H9 (cell line): ENCODE measurements at regions not wholly inside any gene's neighbourhood (a gene's known extent, or its start where the extent isn't known, plus 50 kb on each side); places are given as distances from the start of the nearest gene placed in this dataset.
A peak's percentile ranks its signal among the peaks of the same experiment; 100 is the strongest.

Experiments
- DNase-seq: peaks from one replicate; pipeline ENCODE4 v3.0.0-alpha.2; 2017
- H2AFZ ChIP-seq: one replicate; pipeline ENCODE4 v1.6.1; 2013; ENCODE audit warnings: mild to moderate bottlenecking, low read length, control low read depth, moderate library complexity
- H2AK5ac ChIP-seq: 2 replicates; pipeline ENCODE4 v1.6.1; 2013; ENCODE audit warnings: low read length, control low read depth, mixed read lengths; ENCODE audit not compliant: insufficient read length
- H2BK120ac ChIP-seq: one replicate; pipeline ENCODE4 v1.6.1; 2013; ENCODE audit warnings: low read depth, mild to moderate bottlenecking, low read length, control low read depth, inconsistent platforms; ENCODE audit not compliant: poor library complexity, severe bottlenecking
- H2BK12ac ChIP-seq: 2 replicates; pipeline ENCODE4 v1.6.1; 2013; ENCODE audit warnings: low read length, control low read depth, mixed read lengths, low read depth; ENCODE audit not compliant: insufficient read length
- H2BK15ac ChIP-seq: 2 replicates; pipeline ENCODE4 v1.6.1; 2013; ENCODE audit warnings: low read depth, low read length, control low read depth
- H2BK20ac ChIP-seq: one replicate; pipeline ENCODE4 v1.6.1; 2013; ENCODE audit warnings: low read depth, mild to moderate bottlenecking, low read length, control low read depth, inconsistent platforms; ENCODE audit not compliant: poor library complexity, severe bottlenecking
- H2BK5ac ChIP-seq: 2 replicates; pipeline ENCODE4 v1.6.1; 2013; ENCODE audit warnings: low read length, control low read depth, mixed read lengths; ENCODE audit not compliant: insufficient read length
- H3K14ac ChIP-seq: 2 replicates; pipeline ENCODE4 v1.6.1; 2013; ENCODE audit warnings: low read length, control low read depth; ENCODE audit not compliant: insufficient read depth
- H3K18ac ChIP-seq: 2 replicates; pipeline ENCODE4 v1.6.1; 2013; ENCODE audit warnings: low read depth, mild to moderate bottlenecking, mixed read lengths, low read length, control low read depth; ENCODE audit not compliant: insufficient read length
- H3K23ac ChIP-seq: 2 replicates; pipeline ENCODE4 v1.6.1; 2013; ENCODE audit warnings: low read length, control low read depth, mixed read lengths, low read depth; ENCODE audit not compliant: insufficient read length
- H3K23me2 ChIP-seq: 2 replicates; pipeline ENCODE4 v1.6.1; 2013; ENCODE audit warnings: low read depth, mild to moderate bottlenecking, mixed read lengths, low read length, control low read depth; ENCODE audit not compliant: insufficient read length, poor library complexity, severe bottlenecking
- H3K27ac ChIP-seq: 2 replicates; pipeline ENCODE4 v1.5.1; 2013; ENCODE audit warnings: low read length, control low read depth, mixed read lengths, low read depth; ENCODE audit not compliant: insufficient read length
- H3K27me3 ChIP-seq: 2 replicates; pipeline ENCODE4 v1.6.1; 2013; ENCODE audit warnings: low read length, control low read depth, inconsistent platforms; ENCODE audit not compliant: insufficient read depth
- H3K4ac ChIP-seq: 2 replicates; pipeline ENCODE4 v1.6.1; 2013; ENCODE audit warnings: low read depth, mild to moderate bottlenecking, control low read depth, inconsistent platforms, low read length, moderate library complexity
- H3K4me1 ChIP-seq: 2 replicates; pipeline ENCODE4 v1.6.1; 2013; ENCODE audit warnings: low read length, control low read depth, inconsistent platforms; ENCODE audit not compliant: insufficient read depth
- H3K4me2 ChIP-seq: 2 replicates; pipeline ENCODE4 v1.6.1; 2013; ENCODE audit warnings: low read length, control low read depth, mixed read lengths; ENCODE audit not compliant: insufficient read length, insufficient read depth
- H3K56ac ChIP-seq: 2 replicates; pipeline ENCODE4 v1.6.1; 2013; ENCODE audit warnings: low read depth, mild to moderate bottlenecking, mixed read lengths, low read length, control low read depth; ENCODE audit not compliant: insufficient read length
- H3K79me1 ChIP-seq: 2 replicates; pipeline ENCODE4 v1.6.1; 2013; ENCODE audit warnings: low read depth, mild to moderate bottlenecking, moderate library complexity, low read length, control low read depth, inconsistent platforms; ENCODE audit not compliant: insufficient read depth, poor library complexity, severe bottlenecking
- H3K79me2 ChIP-seq: 2 replicates; pipeline ENCODE4 v1.6.1; 2013; ENCODE audit warnings: low read length, control low read depth, inconsistent platforms; ENCODE audit not compliant: insufficient read depth
- H3K9ac ChIP-seq: 2 replicates; pipeline ENCODE4 v1.6.1; 2013; ENCODE audit warnings: low read length, control low read depth, mixed read lengths; ENCODE audit not compliant: insufficient read length; ENCODE audit errors: extremely low read depth
- H3K9me3 ChIP-seq: one replicate; pipeline ENCODE4 v1.6.1; 2013; ENCODE audit warnings: low read depth, low read length, inconsistent platforms; ENCODE audit not compliant: control insufficient read depth
- H3T11ph ChIP-seq: one replicate; pipeline ENCODE4 v1.6.1; 2013; ENCODE audit warnings: mild to moderate bottlenecking, low read length, control low read depth, inconsistent platforms
- H4K20me1 ChIP-seq: one replicate; pipeline ENCODE4 v1.6.1; 2013; ENCODE audit not compliant: control insufficient read depth, insufficient read length, insufficient read depth
- H4K5ac ChIP-seq: 2 replicates; pipeline ENCODE4 v1.6.1; 2013; ENCODE audit warnings: low read depth, mild to moderate bottlenecking, mixed read lengths, low read length, control low read depth; ENCODE audit not compliant: insufficient read length
- H4K8ac ChIP-seq: replicated peaks from 2 replicates; pipeline ENCODE4 v1.6.1; 2013; ENCODE audit warnings: low read length, control low read depth, mixed read lengths, low read depth; ENCODE audit not compliant: insufficient read length
- H4K91ac ChIP-seq: 2 replicates; pipeline ENCODE4 v1.6.1; 2013; ENCODE audit warnings: low read depth, mild to moderate bottlenecking, moderate library complexity, mixed read lengths, low read length, control low read depth; ENCODE audit not compliant: insufficient read length
- H3K27ac Mint-ChIP-seq, 3 experiments: 2 replicates in 2 of 3; 3 replicates in 1 of 3; pipeline ENCODE4 v1.8.0; 2020 to 2021; ENCODE audit warnings: mixed read lengths in 3 of 3, mild to moderate bottlenecking in 1 of 3, moderate library complexity in 1 of 3
- H3K27me3 Mint-ChIP-seq: 2 replicates; pipeline ENCODE4 v1.8.0; 2021; ENCODE audit warnings: low read depth, mild to moderate bottlenecking, moderate library complexity, mixed read lengths
- H3K36me3 Mint-ChIP-seq, 3 experiments: 2 replicates in 2 of 3; 3 replicates in 1 of 3; pipeline ENCODE4 v1.8.0; 2020 to 2021; ENCODE audit warnings: low read depth in 3 of 3, mixed read lengths in 3 of 3; ENCODE audit not compliant: insufficient read depth in 1 of 3
- H3K4me1 Mint-ChIP-seq, 2 experiments: 2 replicates each; pipeline ENCODE4 v1.8.0; 2020; ENCODE audit warnings: mixed read lengths in 2 of 2
- H3K4me3 Mint-ChIP-seq, 2 experiments: 2 replicates in 1 of 2; 3 replicates in 1 of 2; pipeline ENCODE4 v1.8.0; 2020 to 2021; ENCODE audit warnings: mild to moderate bottlenecking in 2 of 2, mixed read lengths in 2 of 2, moderate library complexity in 1 of 2
- H3K9me3 Mint-ChIP-seq, 2 experiments: 2 replicates in 1 of 2; 3 replicates in 1 of 2; pipeline ENCODE4 v1.8.0; 2020; ENCODE audit warnings: mild to moderate bottlenecking in 2 of 2, mixed read lengths in 2 of 2, moderate library complexity in 1 of 2
- WGBS: extraction: QIAGEN DNeasy Blood & Tissue Kit; methylation state at CpG from one replicate; pipeline ENCODE4 v1.1.7; 2013; ENCODE audit warnings: missing lambda C conversion rate, low lambda C conversion rate, mixed read lengths; ENCODE audit not compliant: insufficient read length; ENCODE audit errors: extremely low coverage; 5-methylcytosine and 5-hydroxymethylcytosine counted together
- TF ChIP-seq, protein P1 (sequence below): fragments of 200-600 bp; sonication (generic); conservative IDR thresholded peaks from 3 replicates; pipeline ENCODE4 v1.8.0; 2021; ENCODE audit warnings: antibody characterized with exemption, mild to moderate bottlenecking

DNA sequence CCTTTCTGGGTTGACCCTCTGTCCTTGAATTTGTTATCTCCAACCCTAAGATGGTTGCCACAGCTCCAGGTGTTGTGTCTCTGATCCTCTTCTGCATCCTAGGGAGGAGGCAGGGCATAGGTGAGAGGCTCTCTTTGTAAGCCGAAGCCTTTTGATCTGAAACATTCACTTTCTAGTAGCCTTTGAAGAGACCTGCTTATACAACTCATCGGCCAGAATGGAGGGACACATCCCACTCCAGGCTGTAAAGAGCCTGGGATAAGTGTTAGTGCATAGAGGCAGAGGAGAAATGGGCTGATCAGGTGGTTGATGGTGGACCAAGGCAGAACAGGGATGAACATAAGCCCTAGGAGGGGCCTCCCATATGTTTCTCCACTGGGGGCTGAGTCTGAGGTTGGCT is 137.1 kb upstream of the KCNG1 start:
- whole genome bisulfite sequencing = no CpG with 5 or more reads among the region's 2 CpGs
- H2BK20ac ChIP-seq = no peak overlapping the region
- H3K79me1 ChIP-seq = no peaks in the 10 kb centered on the region
- H2BK120ac ChIP-seq = no peak overlapping the region
- H3K18ac ChIP-seq = no peak overlapping the region
- no peaks in the 10 kb centered on the region for H3K9me3 ChIP-seq
- H2AFZ ChIP-seq = no peak overlapping the region
- no peak overlapping the region for H2BK5ac ChIP-seq
- H3K4ac ChIP-seq = no peak overlapping the region
- no peak overlapping the region for H3K23ac ChIP-seq
- H3K4me1 Mint-ChIP-seq = peaks cover 9 to 12% of the 10 kb centered on the region in 2 experiments; a peak in 3 of 4 replicates
- TF ChIP-seq, protein P1, sequence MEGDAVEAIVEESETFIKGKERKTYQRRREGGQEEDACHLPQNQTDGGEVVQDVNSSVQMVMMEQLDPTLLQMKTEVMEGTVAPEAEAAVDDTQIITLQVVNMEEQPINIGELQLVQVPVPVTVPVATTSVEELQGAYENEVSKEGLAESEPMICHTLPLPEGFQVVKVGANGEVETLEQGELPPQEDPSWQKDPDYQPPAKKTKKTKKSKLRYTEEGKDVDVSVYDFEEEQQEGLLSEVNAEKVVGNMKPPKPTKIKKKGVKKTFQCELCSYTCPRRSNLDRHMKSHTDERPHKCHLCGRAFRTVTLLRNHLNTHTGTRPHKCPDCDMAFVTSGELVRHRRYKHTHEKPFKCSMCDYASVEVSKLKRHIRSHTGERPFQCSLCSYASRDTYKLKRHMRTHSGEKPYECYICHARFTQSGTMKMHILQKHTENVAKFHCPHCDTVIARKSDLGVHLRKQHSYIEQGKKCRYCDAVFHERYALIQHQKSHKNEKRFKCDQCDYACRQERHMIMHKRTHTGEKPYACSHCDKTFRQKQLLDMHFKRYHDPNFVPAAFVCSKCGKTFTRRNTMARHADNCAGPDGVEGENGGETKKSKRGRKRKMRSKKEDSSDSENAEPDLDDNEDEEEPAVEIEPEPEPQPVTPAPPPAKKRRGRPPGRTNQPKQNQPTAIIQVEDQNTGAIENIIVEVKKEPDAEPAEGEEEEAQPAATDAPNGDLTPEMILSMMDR = no peak
- H3K9ac ChIP-seq = no peak overlapping the region
- H3K79me2 ChIP-seq = no peaks in the 10 kb centered on the region
- H4K91ac ChIP-seq = no peak overlapping the region
- H3K56ac ChIP-seq = no peak overlapping the region
- H3T11ph ChIP-seq = no peak overlapping the region
- no peaks in the 10 kb centered on the region for H3K23me2 ChIP-seq
- H4K5ac ChIP-seq = no peak overlapping the region
- no peaks in the 10 kb centered on the region for H4K20me1 ChIP-seq
- H3K27ac Mint-ChIP-seq = peak overlapping the region in 1 of 3 experiments; percentile 57; a peak in 1 of 7 replicates
- no peak overlapping the region for H2AK5ac ChIP-seq
- H2BK15ac ChIP-seq = no peak overlapping the region
- no peak overlapping the region for H3K4me2 ChIP-seq
- H3K27me3 Mint-ChIP-seq = peaks cover 23% of the 10 kb centered on the region
- H3K4me1 ChIP-seq = peaks cover 4% of the 10 kb centered on the region; the same call in 1 of the 2 replicates
- no peak for DNase-seq
- no peak overlapping the region for H3K14ac ChIP-seq
- no peaks in the 10 kb centered on the region for H3K9me3 Mint-ChIP-seq
- H4K8ac ChIP-seq = no peak overlapping the region
- H2BK12ac ChIP-seq = no peak overlapping the region
- no peaks in the 10 kb centered on the region; a peak in 1 of 7 replicates for H3K36me3 Mint-ChIP-seq
- H3K27ac ChIP-seq = no peak overlapping the region
- H3K27me3 ChIP-seq = no peaks in the 10 kb centered on the region
- H3K4me3 Mint-ChIP-seq = no peak overlapping the region
